ENCODE measurements at regions not wholly inside any gene's neighbourhood (a gene's known extent, or its start where the extent isn't known, plus 50 kb on each side); places are given as distances from the start of the nearest gene placed in this dataset.
A peak's percentile ranks its signal among the peaks of the same experiment; 100 is the strongest.
"Not testable (repeated sequence)": the region's sequence is repeated elsewhere in the genome, so short reads cannot be mapped to it uniquely, and the experiment has no call there.

DNA sequence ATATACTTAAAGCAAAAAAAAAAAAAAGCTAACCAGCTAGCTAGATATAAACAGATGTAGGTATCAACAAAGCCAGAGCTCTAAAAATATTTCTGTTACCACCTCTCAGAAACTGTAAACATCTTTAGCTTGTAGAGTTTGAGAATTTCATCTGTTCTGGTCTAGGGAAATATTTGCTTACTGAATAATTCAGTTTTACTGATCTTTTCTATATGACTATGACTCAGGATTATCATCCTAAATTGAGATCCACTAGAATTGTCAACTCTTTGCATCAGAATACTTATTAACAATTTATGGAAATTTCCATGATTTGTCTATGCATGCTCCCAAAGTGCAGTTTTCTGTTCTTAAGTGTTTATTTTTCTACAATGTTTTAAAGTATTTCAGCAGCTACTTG lies 517.3 kb downstream of the DIPK2A start:
- no peak for TF ChIP-seq CTCF (IDR thresholded peaks at IDR 0.05; ENCODE audit: low read depth, low read length)
- H3K27ac ChIP-seq (ENCODE audit: low read depth, low read length), result no peak overlapping the region
- H3K27me3 ChIP-seq (ENCODE audit: control insufficient read depth, insufficient read depth, low read length), result no peaks in the 10 kb centered on the region
- DNase-seq (ENCODE audit: low read depth, low spot score), result no peak
- H3K9me3 ChIP-seq (ENCODE audit: control insufficient read depth, insufficient read depth, low read length), result no peaks in the 10 kb centered on the region
- POLR2A ChIA-PET, result interaction anchor here (0.8 kb wide), 1 partner anchor 517 kb away, joined by 3 read pairs; the partner anchor contains the start of gene DIPK2A
- H3K4me3 ChIP-seq (ENCODE audit: low read depth, low read length), result no peak overlapping the region
- CTCF ChIA-PET, result no interaction called here

GRCh38 chr3:144491333-144491732 lies 519.7 kb downstream of the DIPK2A start:
- POLR2A ChIA-PET, result no interaction called here
- DNase-seq (ENCODE audit: low read depth, low spot score), result no peak
- Histone ChIP-seq H3K27ac (ENCODE audit: low read depth, low read length) (no peak overlapping the region), H3K27me3 (ENCODE audit: control insufficient read depth, insufficient read depth, low read length) (no peaks in the 10 kb centered on the region), H3K9me3 (ENCODE audit: control insufficient read depth, insufficient read depth, low read length) (no peaks in the 10 kb centered on the region), H3K4me3 (ENCODE audit: low read depth, low read length) (no peak overlapping the region)
- CTCF ChIA-PET, result interaction anchor here (1.3 kb wide), 1 partner anchor 515 kb away, joined by 7 read pairs; no protein-coding TSS in a partner anchor
- TF ChIP-seq CTCF (IDR thresholded peaks at IDR 0.05; ENCODE audit: low read depth, low read length), result 0 out of 2 replicates have a peak, but pooled peaks have one; percentile 3

- H3K27ac ChIP-seq (ENCODE audit: low read depth, low read length); CTCF ChIA-PET; POLR2A ChIA-PET; H3K27me3 ChIP-seq (ENCODE audit: control insufficient read depth, insufficient read depth, low read length); H3K4me3 ChIP-seq (ENCODE audit: low read depth, low read length); H3K9me3 ChIP-seq (ENCODE audit: control insufficient read depth, insufficient read depth, low read length); DNase-seq (ENCODE audit: low read depth, low spot score): not testable (repeated sequence)
These were observed 523.0 kb downstream of the DIPK2A start for GRCh38 chr3:144494651-144495050.

DNA sequence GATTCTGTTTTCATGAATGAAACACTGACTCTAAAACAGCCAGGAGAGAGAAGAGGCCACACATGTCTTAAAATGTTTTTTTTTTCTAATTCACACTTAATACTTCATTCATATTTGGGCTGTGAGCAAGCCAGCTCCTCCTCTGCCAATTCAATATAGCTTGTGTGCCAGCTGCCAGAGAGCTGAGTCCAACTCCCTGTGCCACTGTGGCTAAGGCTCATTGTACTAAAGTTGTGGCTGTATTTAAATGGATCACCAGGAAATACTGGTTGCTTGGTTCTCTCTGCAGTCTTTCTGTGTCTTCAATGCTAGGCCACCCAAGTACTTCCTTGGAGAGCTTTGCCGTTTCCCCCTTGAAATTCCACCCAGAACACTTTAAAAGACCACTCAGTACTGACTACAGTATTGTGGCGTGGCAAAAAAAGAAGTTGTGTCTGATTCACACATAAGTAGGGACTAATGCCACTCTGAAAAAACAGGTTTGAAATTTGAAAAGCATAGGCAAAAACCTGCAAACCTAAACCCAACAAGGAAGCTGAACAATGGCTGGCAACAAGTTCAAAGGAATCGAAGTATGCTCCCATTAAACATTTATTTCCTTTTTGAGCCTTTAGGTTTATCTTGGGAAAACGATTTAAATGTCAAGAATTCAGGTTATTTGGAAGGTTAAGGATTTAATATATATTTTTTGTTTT lies 524.7 kb downstream of the DIPK2A start:
- CTCF ChIA-PET, result no interaction called here
- Histone ChIP-seq H3K27ac (ENCODE audit: low read depth, low read length) (no peak overlapping the region), H3K27me3 (ENCODE audit: control insufficient read depth, insufficient read depth, low read length) (no peaks in the 10 kb centered on the region), H3K4me3 (ENCODE audit: low read depth, low read length) (no peak overlapping the region), H3K9me3 (ENCODE audit: control insufficient read depth, insufficient read depth, low read length) (no peaks in the 10 kb centered on the region)
- no peak for DNase-seq (ENCODE audit: low read depth, low spot score)
- no peak for TF ChIP-seq CTCF (IDR thresholded peaks at IDR 0.05; ENCODE audit: low read depth, low read length)
- POLR2A ChIA-PET, result no interaction called here

- CTCF ChIA-PET, result no interaction called here
- TF ChIP-seq CTCF (IDR thresholded peaks at IDR 0.05; ENCODE audit: low read depth, low read length), result no peak
- H3K4me3 ChIP-seq (ENCODE audit: low read depth, low read length), result no peak overlapping the region
- no peaks in the 10 kb centered on the region for H3K9me3 ChIP-seq (ENCODE audit: control insufficient read depth, insufficient read depth, low read length)
- no peak overlapping the region for H3K27ac ChIP-seq (ENCODE audit: low read depth, low read length)
- H3K27me3 ChIP-seq (ENCODE audit: control insufficient read depth, insufficient read depth, low read length), result no peaks in the 10 kb centered on the region
- POLR2A ChIA-PET, result no interaction called here
- DNase-seq (ENCODE audit: low read depth, low spot score), result no peak
These were observed 525.8 kb downstream of the DIPK2A start for GRCh38 chr3:144497452-144497851.
